H1 (cell line): ENCODE measurements at regions not wholly inside any gene's neighbourhood (a gene's known extent, or its start where the extent isn't known, plus 50 kb on each side); places are given as distances from the start of the nearest gene placed in this dataset.

Experiments used
- CTCF ChIA-PET: fragments of 300-600 bp; sonication (Branson Sonifier 250); formaldehyde crosslinking; loops from one replicate; lab custom pipeline; 2021; ENCODE audit not compliant: partially characterized antibody; lab: Charles Lee
- POLR2A ChIA-PET: fragments of 300-600 bp; sonication (Branson Sonifier 250); formaldehyde crosslinking; loops from one replicate; lab custom pipeline; 2021; ENCODE audit warnings: inconsistent platforms; ENCODE audit not compliant: partially characterized antibody; lab: Charles Lee
- DNase-seq, 2 experiments: peaks; one replicate each; pipeline versions ENCODE4 v3.0.0 to v3.0.0-alpha.2; 2010 to 2022; ENCODE audit warnings: low spot score in 2 of 2, low read depth in 1 of 2, mixed read lengths in 1 of 2
- FAIRE-seq: peaks from 2 replicates; lab custom pipeline; 2011; peaks lifted over from hg19 to GRCh38; lab: Jason Lieb, UNC
- H2AFZ ChIP-seq: 2 replicates; pipeline ENCODE4 v1.8.1; 2012; ENCODE audit warnings: low read length, inconsistent platforms
- H2AK5ac ChIP-seq: 2 replicates; pipeline ENCODE4 v1.6.1; 2013; ENCODE audit warnings: low read depth, low read length
- H2BK120ac ChIP-seq: replicated peaks from 2 replicates; pipeline ENCODE3; 2013; ENCODE audit warnings: low read depth, low read length, inconsistent platforms
- H2BK12ac ChIP-seq: 2 replicates; pipeline ENCODE4 v1.6.1; 2013; ENCODE audit warnings: low read depth, low read length
- H2BK15ac ChIP-seq: 2 replicates; pipeline ENCODE4 v1.6.1; 2013; ENCODE audit warnings: low read length
- H2BK20ac ChIP-seq: 2 replicates; pipeline ENCODE4 v1.6.1; 2013; ENCODE audit warnings: low read length
- H2BK5ac ChIP-seq: 2 replicates; pipeline ENCODE4 v1.6.1; 2013; ENCODE audit warnings: low read depth, low read length
- H3K14ac ChIP-seq: 2 replicates; pipeline ENCODE4 v1.6.1; 2013; ENCODE audit warnings: inconsistent platforms; ENCODE audit not compliant: insufficient read length
- H3K18ac ChIP-seq: 2 replicates; pipeline ENCODE4 v1.6.1; 2013; ENCODE audit warnings: low read length; ENCODE audit errors: extremely low read depth
- H3K23ac ChIP-seq: 2 replicates; pipeline ENCODE4 v1.6.1; 2013; ENCODE audit warnings: inconsistent platforms; ENCODE audit not compliant: insufficient read length
- H3K23me2 ChIP-seq: 2 replicates; pipeline ENCODE4 v1.6.1; 2013; ENCODE audit warnings: low read depth, low read length
- H3K27ac ChIP-seq: 2 replicates; pipeline ENCODE4 v1.6.1; 2011; ENCODE audit warnings: low read depth, low read length, inconsistent platforms
- H3K27me3 ChIP-seq, 4 experiments: replicated peaks in 1 of 4; 1 replicate in 1 of 4; 2 replicates in 3 of 4; pipeline versions ENCODE4 v1.6.1 to v1.8.1; 2011 to 2013; ENCODE audit warnings: low read length in 3 of 4, mild to moderate bottlenecking in 3 of 4, inconsistent platforms in 2 of 4, mixed read lengths in 2 of 4, moderate library complexity in 1 of 4; ENCODE audit not compliant: control insufficient read depth in 3 of 4, insufficient read depth in 3 of 4; ENCODE audit errors: extremely low read depth in 1 of 4
- H3K36me3 ChIP-seq, 4 experiments: 2 replicates each; pipeline versions ENCODE4 v1.6.1 to v1.8.1; 2011 to 2013; ENCODE audit warnings: mild to moderate bottlenecking in 4 of 4, low read length in 3 of 4, moderate library complexity in 2 of 4, control low read depth in 1 of 4, inconsistent platforms in 1 of 4; ENCODE audit not compliant: insufficient read depth in 4 of 4, control insufficient read depth in 2 of 4
- H3K4ac ChIP-seq: replicated peaks from 2 replicates; pipeline ENCODE3; 2013; ENCODE audit warnings: low read length, low read depth, mixed read lengths, inconsistent platforms; ENCODE audit not compliant: insufficient read length
- H3K4me1 ChIP-seq, 4 experiments: replicated peaks in 1 of 4; 1 replicate in 1 of 4; 2 replicates in 3 of 4; pipeline versions ENCODE4 v1.6.1 to v1.8.1; 2011 to 2013; ENCODE audit warnings: low read length in 3 of 4, inconsistent platforms in 2 of 4, mixed read lengths in 1 of 4; ENCODE audit not compliant: insufficient read depth in 4 of 4, control insufficient read depth in 3 of 4
- H3K4me2 ChIP-seq, 2 experiments: 2 replicates each; pipeline versions ENCODE4 v1.6.1 to v1.8.1; 2011 to 2013; ENCODE audit warnings: low read depth in 2 of 2, low read length in 2 of 2, control low read depth in 1 of 2, inconsistent platforms in 1 of 2, mild to moderate bottlenecking in 1 of 2; ENCODE audit not compliant: insufficient read depth in 1 of 2
- H3K4me3 ChIP-seq, 4 experiments: fragments of 200-600, 300-600 bp in 1 of 4; sonication (generic), shearing (Covaris generic), sonication (Bioruptor Twin) in 1 of 4; 2 replicates each; pipeline versions ENCODE4 v1.5.1 to v1.8.1; 2011 to 2016; ENCODE audit warnings: low read length in 4 of 4, low read depth in 3 of 4, control low read depth in 2 of 4, inconsistent platforms in 2 of 4, mild to moderate bottlenecking in 2 of 4, mixed read lengths in 1 of 4, moderate library complexity in 1 of 4; ENCODE audit not compliant: insufficient read depth in 2 of 4; ENCODE audit errors: extremely low read depth in 1 of 4
- H3K56ac ChIP-seq: replicated peaks from 2 replicates; pipeline ENCODE3; 2013; ENCODE audit warnings: low read depth, mild to moderate bottlenecking, mixed read lengths, low read length, inconsistent platforms; ENCODE audit not compliant: insufficient read length
- H3K79me1 ChIP-seq: 2 replicates; pipeline ENCODE4 v1.6.1; 2013; ENCODE audit warnings: low read depth, low read length, control low read depth
- H3K79me2 ChIP-seq, 2 experiments: 2 replicates each; pipeline versions ENCODE4 v1.6.1 to v1.8.1; 2012 to 2013; ENCODE audit warnings: low read length in 2 of 2, mild to moderate bottlenecking in 2 of 2, inconsistent platforms in 1 of 2; ENCODE audit not compliant: insufficient read depth in 2 of 2, control insufficient read depth in 1 of 2
- H3K9ac ChIP-seq, 4 experiments: replicated peaks in 1 of 4; 1 replicate in 1 of 4; 2 replicates in 3 of 4; pipeline versions ENCODE4 v1.6.1 to v1.8.1; 2011 to 2013; ENCODE audit warnings: low read depth in 3 of 4, low read length in 3 of 4, control low read depth in 2 of 4, mild to moderate bottlenecking in 2 of 4, moderate library complexity in 2 of 4, inconsistent platforms in 1 of 4; ENCODE audit errors: extremely low read depth in 1 of 4
- H3K9me3 ChIP-seq, 2 experiments: 2 replicates each; pipeline versions ENCODE4 v1.6.1 to v1.8.1; 2012 to 2013; ENCODE audit warnings: mild to moderate bottlenecking in 2 of 2, moderate library complexity in 2 of 2, control low read depth in 1 of 2, inconsistent platforms in 1 of 2, low read depth in 1 of 2, low read length in 1 of 2, mixed read lengths in 1 of 2; ENCODE audit not compliant: insufficient read depth in 2 of 2
- H4K20me1 ChIP-seq, 2 experiments: replicated peaks in 1 of 2; 2 replicates each; pipeline versions ENCODE3 to v1.8.1; 2011 to 2013; ENCODE audit warnings: inconsistent platforms in 2 of 2, low read length in 2 of 2, mild to moderate bottlenecking in 1 of 2; ENCODE audit not compliant: insufficient read depth in 2 of 2, control insufficient read depth in 1 of 2
- H4K5ac ChIP-seq: 2 replicates; pipeline ENCODE4 v1.6.1; 2013; ENCODE audit warnings: low read length, low read depth, mixed read lengths, inconsistent platforms; ENCODE audit not compliant: insufficient read length
- H4K8ac ChIP-seq: 2 replicates; pipeline ENCODE4 v1.8.0; 2013; ENCODE audit warnings: mild to moderate bottlenecking, moderate library complexity, low read length, inconsistent platforms; ENCODE audit not compliant: insufficient read depth; ENCODE audit errors: extremely low read depth
- H4K91ac ChIP-seq: replicated peaks from 2 replicates; pipeline ENCODE3; 2013; ENCODE audit warnings: low read length, mixed read lengths, inconsistent platforms; ENCODE audit not compliant: insufficient read length
- BRCA1 ChIP-seq: IDR thresholded peaks from 2 replicates; pipeline ENCODE4 v1.6.1; 2012; ENCODE audit warnings: low read depth, low read length, improper control_type of control experiment
- CHD1 ChIP-seq: IDR thresholded peaks from 2 replicates; pipeline ENCODE4 v1.6.1; 2012; ENCODE audit warnings: low read depth, low read length, improper control_type of control experiment
- CREB1 ChIP-seq: IDR thresholded peaks from 2 replicates; pipeline ENCODE4 v1.6.1; 2012; ENCODE audit warnings: inconsistent platforms
- EGR1 ChIP-seq: IDR thresholded peaks from 2 replicates; pipeline ENCODE4 v1.6.1; 2011; ENCODE audit warnings: low read depth, low read length, borderline replicate concordance
- GABPA ChIP-seq: IDR thresholded peaks from 2 replicates; pipeline ENCODE4 v1.6.1; 2011; ENCODE audit warnings: mild to moderate bottlenecking, low read length, moderate library complexity, borderline replicate concordance; ENCODE audit not compliant: insufficient read depth
- HDAC6 ChIP-seq: IDR thresholded peaks from one replicate; pipeline ENCODE4 v1.7.1; 2012; ENCODE audit warnings: low read depth, mild to moderate bottlenecking, inconsistent platforms, low read length, moderate library complexity
- JUN ChIP-seq: IDR thresholded peaks from 2 replicates; pipeline ENCODE4 v1.6.1; 2011; ENCODE audit warnings: low read depth, mild to moderate bottlenecking, improper control_type of control experiment, low read length
- KDM5A ChIP-seq: fragments of 200-600 bp; IDR thresholded peaks from 2 replicates; pipeline ENCODE4 v1.7.1; 2012; ENCODE audit warnings: mild to moderate bottlenecking, low read length, inconsistent platforms, mixed read lengths
- POLR2A ChIP-seq, 2 experiments: IDR thresholded peaks; 1 replicate in 1 of 2; 2 replicates in 1 of 2; pipeline ENCODE4 v1.6.1; 2011; ENCODE audit warnings: low read depth in 2 of 2, low read length in 2 of 2, mild to moderate bottlenecking in 2 of 2; ENCODE audit errors: control extremely low read depth in 1 of 2
- POLR2AphosphoS5 ChIP-seq: IDR thresholded peaks from 2 replicates; pipeline ENCODE4 v1.6.1; 2011; ENCODE audit warnings: low read depth, low read length
- RBBP5 ChIP-seq: IDR thresholded peaks from 2 replicates; pipeline ENCODE4 v1.7.1; 2012; ENCODE audit warnings: low read depth, mild to moderate bottlenecking, inconsistent platforms, low read length, moderate library complexity, borderline replicate concordance
- RFX5 ChIP-seq: IDR thresholded peaks from 2 replicates; pipeline ENCODE4 v1.6.1; 2011; ENCODE audit warnings: low read depth, low read length, improper control_type of control experiment, borderline replicate concordance
- SP2 ChIP-seq: IDR thresholded peaks from 2 replicates; pipeline ENCODE4 v1.6.1; 2012; ENCODE audit warnings: mild to moderate bottlenecking, low read length, inconsistent platforms
- TEAD4 ChIP-seq: IDR thresholded peaks from 2 replicates; pipeline ENCODE4 v1.6.1; 2012; ENCODE audit warnings: low read depth, low read length, inconsistent platforms, mixed read lengths
- WGBS, 2 experiments: shearing (Covaris generic) in 1 of 2; methylation state at CpG; one replicate each; pipeline versions ENCODE4 v1.1.6 to v1.1.7; 2013 to 2015; ENCODE audit warnings: low lambda C conversion rate in 2 of 2, mixed read lengths in 2 of 2, inconsistent platforms in 1 of 2, low coverage in 1 of 2, missing lambda C conversion rate in 1 of 2; ENCODE audit not compliant: insufficient replicate concordance in 2 of 2, insufficient coverage in 1 of 2, insufficient read length in 1 of 2; ENCODE audit errors: extremely low coverage in 1 of 2, missing lambda C conversion rate in 1 of 2; 5-methylcytosine and 5-hydroxymethylcytosine counted together
- TF ChIP-seq, protein P1 (sequence below): IDR thresholded peaks from 2 replicates; pipeline ENCODE4 v1.6.1; 2012; ENCODE audit warnings: inconsistent platforms
- TF ChIP-seq, protein P2 (sequence below): IDR thresholded peaks from 2 replicates; pipeline ENCODE4 v1.6.1; 2012; ENCODE audit warnings: inconsistent platforms

DNA sequence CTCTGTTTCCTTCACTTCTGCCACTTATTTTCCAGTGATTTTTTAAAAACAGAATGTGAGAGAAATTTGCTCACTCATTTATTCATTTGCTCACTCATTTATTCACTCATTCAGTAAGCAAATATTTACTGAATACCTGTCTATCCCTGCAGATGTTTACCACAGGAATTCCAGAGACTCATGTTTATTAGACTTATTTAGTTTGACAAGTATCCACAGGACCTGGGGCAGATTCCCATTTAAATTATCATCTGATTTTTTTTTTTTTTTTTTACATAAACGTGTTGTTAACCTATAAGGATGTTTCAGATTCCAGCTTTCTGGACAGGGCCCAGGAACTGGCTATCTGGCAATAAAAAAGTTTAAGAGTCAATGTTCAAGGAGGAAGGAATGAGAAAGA is 175.1 kb upstream of the ERBB4 start:
- H3K4me2 ChIP-seq: no peak overlapping the region
- no peaks in the 10 kb centered on the region for H3K79me2 ChIP-seq
- WGBS, 2 experiments: 100% methylated on average over 1 of the region's 1 CpG; no CpG with 5 or more reads in 1 of the 2 experiments
- no peaks in the 10 kb centered on the region for H3K36me3 ChIP-seq
- H4K91ac ChIP-seq: no peak overlapping the region
- H3K23ac ChIP-seq: no peak overlapping the region
- no peaks in the 10 kb centered on the region for H3K4me1 ChIP-seq
- H3K27ac ChIP-seq: no peak overlapping the region
- no peaks in the 10 kb centered on the region for H3K79me1 ChIP-seq
- H2BK20ac ChIP-seq: no peak overlapping the region
- H3K4ac ChIP-seq: no peak overlapping the region
- POLR2A ChIA-PET: no interaction called here
- CTCF ChIA-PET: no interaction called here
- H3K27me3 ChIP-seq: no peaks in the 10 kb centered on the region
- no peak overlapping the region for H2AFZ ChIP-seq
- no peak overlapping the region for H2BK12ac ChIP-seq
- no peak overlapping the region for H4K5ac ChIP-seq
- no peak overlapping the region for H4K8ac ChIP-seq
- H2BK120ac ChIP-seq: no peak overlapping the region
- H3K23me2 ChIP-seq: no peaks in the 10 kb centered on the region
- no peak overlapping the region for H3K18ac ChIP-seq
- DNase-seq: no peak
- H3K14ac ChIP-seq: no peak overlapping the region
- no peak for FAIRE-seq
- H3K9me3 ChIP-seq: no peaks in the 10 kb centered on the region
- no peak overlapping the region for H2AK5ac ChIP-seq
- H3K56ac ChIP-seq: no peak overlapping the region
- no peaks in the 10 kb centered on the region for H4K20me1 ChIP-seq
- no peak overlapping the region for H2BK15ac ChIP-seq
- H3K9ac ChIP-seq: no peak overlapping the region
- no peak overlapping the region for H3K4me3 ChIP-seq
- H2BK5ac ChIP-seq: no peak overlapping the region
- TF ChIP-seq RBBP5 (no peak), RFX5 (no peak), CREB1 (no peak), POLR2A (IDR thresholded peaks at IDR 0.05; ENCODE audit: control extremely low read depth in 1 of 2, low read depth in 2 of 2, low read length in 2 of 2) (no peak), POLR2AphosphoS5 (no peak), TEAD4 (no peak), EGR1 (no peak), SP2 (no peak), BRCA1 (no peak), HDAC6 (no peak), GABPA (no peak), CHD1 (no peak), JUN (no peak), KDM5A (no peak)
- TF ChIP-seq, protein P1, sequence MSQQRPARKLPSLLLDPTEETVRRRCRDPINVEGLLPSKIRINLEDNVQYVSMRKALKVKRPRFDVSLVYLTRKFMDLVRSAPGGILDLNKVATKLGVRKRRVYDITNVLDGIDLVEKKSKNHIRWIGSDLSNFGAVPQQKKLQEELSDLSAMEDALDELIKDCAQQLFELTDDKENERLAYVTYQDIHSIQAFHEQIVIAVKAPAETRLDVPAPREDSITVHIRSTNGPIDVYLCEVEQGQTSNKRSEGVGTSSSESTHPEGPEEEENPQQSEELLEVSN: no peak
- TF ChIP-seq, protein P2, sequence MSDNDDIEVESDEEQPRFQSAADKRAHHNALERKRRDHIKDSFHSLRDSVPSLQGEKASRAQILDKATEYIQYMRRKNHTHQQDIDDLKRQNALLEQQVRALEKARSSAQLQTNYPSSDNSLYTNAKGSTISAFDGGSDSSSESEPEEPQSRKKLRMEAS: no peak
